ENCODE measurements at regions not wholly inside any gene's neighbourhood (a gene's known extent, or its start where the extent isn't known, plus 50 kb on each side); places are given as distances from the start of the nearest gene placed in this dataset.

- H4K20me1 ChIP-seq (ENCODE audit: insufficient read depth), result no peaks in the 10 kb centered on the region
- H3F3A ChIP-seq (replicated peaks; ENCODE audit: insufficient read depth), result no peaks in the 10 kb centered on the region
- no peaks in the 10 kb centered on the region for H3K9me2 ChIP-seq
- peaks cover 0 to 3% of the 10 kb centered on the region in 2 experiments; a peak in 2 of 4 replicates for H3K4me1 ChIP-seq (ENCODE audit: control insufficient read depth in 1 of 2, insufficient read depth in 2 of 2, low read depth in 1 of 2, low read length in 1 of 2)
- WGBS (ENCODE audit: low lambda C conversion rate), result 11% methylated on average over 1 of the region's 1 CpG
- no peak for DNase-seq
- H3K9me3 ChIP-seq, result no peaks in the 10 kb centered on the region
- no peak overlapping the region for H2AFZ ChIP-seq (ENCODE audit: low read depth)
- no peaks in the 10 kb centered on the region for H3K27me3 ChIP-seq (ENCODE audit: insufficient read depth)
- no peak overlapping the region for H3K9ac ChIP-seq
- H3K79me2 ChIP-seq (ENCODE audit: insufficient read depth), result no peaks in the 10 kb centered on the region
- ChIA-PET CTCF (no interaction called here), POLR2A (no interaction called here)
- H3K4me3 ChIP-seq (ENCODE audit: low read depth in 2 of 2, low read length in 1 of 2), result no peak overlapping the region
- H3K27ac ChIP-seq (ENCODE audit: low read depth in 2 of 2, low read length in 1 of 2), result no peak overlapping the region
- no peak overlapping the region for H3K4me2 ChIP-seq
- H3K36me3 ChIP-seq (replicated peaks in 1 of 2; ENCODE audit: control insufficient read depth in 1 of 2, insufficient read depth in 2 of 2, low read length in 1 of 2), result no peaks in the 10 kb centered on the region
- TF ChIP-seq ZBTB33 (IDR thresholded peaks at IDR 0.05; ENCODE audit: borderline replicate concordance, low read depth), result no peak
- no peak for TF ChIP-seq EZH2phosphoT487 (IDR thresholded peaks at IDR 0.05; ENCODE audit: borderline replicate concordance, low read depth)
- TF ChIP-seq NFIC (IDR thresholded peaks at IDR 0.05; ENCODE audit: borderline replicate concordance), result no peak
- no peak for TF ChIP-seq NRF1 (IDR thresholded peaks at IDR 0.05; ENCODE audit: low read depth, low read length)
- TF ChIP-seq POLR2AphosphoS5 (IDR thresholded peaks at IDR 0.05; ENCODE audit: low read depth, low read length), result no peak
- no peak for TF ChIP-seq CHD2 (IDR thresholded peaks at IDR 0.05; ENCODE audit: low read length, partially characterized antibody)
- TF ChIP-seq CTCF (IDR thresholded peaks at IDR 0.05), result no peak
- TF ChIP-seq MAX (IDR thresholded peaks at IDR 0.05; ENCODE audit: low read depth), result no peak
- TF ChIP-seq SIN3A (IDR thresholded peaks at IDR 0.05; ENCODE audit: borderline replicate concordance, low read depth, low read length), result no peak
- TF ChIP-seq FOXJ3 (CRISPR knock-in tag; IDR thresholded peaks at IDR 0.05), result no peak
- TF ChIP-seq GATA2 (CRISPR knock-in tag; IDR thresholded peaks at IDR 0.05), result no peak
- no peak for TF ChIP-seq ELF1 (IDR thresholded peaks at IDR 0.05)
- TF ChIP-seq RCOR1 (IDR thresholded peaks at IDR 0.05; ENCODE audit: low read length), result no peak
Measured at GRCh38 chr12:40569626-40570179, 122.5 kb upstream of the CNTN1 start.

- Histone ChIP-seq H3F3A (replicated peaks; ENCODE audit: insufficient read depth) (no peaks in the 10 kb centered on the region), H3K4me2 (no peak overlapping the region), H3K9me2 (no peaks in the 10 kb centered on the region), H3K9ac (no peak overlapping the region), H3K36me3 (replicated peaks in 1 of 2; ENCODE audit: control insufficient read depth in 1 of 2, insufficient read depth in 2 of 2, low read length in 1 of 2) (no peaks in the 10 kb centered on the region), H3K79me2 (ENCODE audit: insufficient read depth) (no peaks in the 10 kb centered on the region), H3K27ac (ENCODE audit: low read depth in 2 of 2, low read length in 1 of 2) (no peak overlapping the region), H3K4me3 (ENCODE audit: low read depth in 2 of 2, low read length in 1 of 2) (no peak overlapping the region), H3K9me3 (no peaks in the 10 kb centered on the region), H4K20me1 (ENCODE audit: insufficient read depth) (no peaks in the 10 kb centered on the region), H3K27me3 (ENCODE audit: insufficient read depth) (no peaks in the 10 kb centered on the region), H3K4me1 (ENCODE audit: control insufficient read depth in 1 of 2, insufficient read depth in 2 of 2, low read depth in 1 of 2, low read length in 1 of 2) (no peaks in the 10 kb centered on the region), H2AFZ (ENCODE audit: low read depth) (no peak overlapping the region)
- CTCF ChIA-PET, result interaction anchor here (0.7 kb wide), 1 partner anchor 420 kb away, joined by 3 read pairs; no protein-coding TSS in a partner anchor
- POLR2A ChIA-PET, result no interaction called here
- no peak for DNase-seq
- TF ChIP-seq RFX5 (IDR thresholded peaks at IDR 0.05; ENCODE audit: low read length), result no peak
- TF ChIP-seq TCF12 (IDR thresholded peaks at IDR 0.05), result no peak
- no peak for TF ChIP-seq USF2 (IDR thresholded peaks at IDR 0.05; ENCODE audit: borderline replicate concordance, low read depth, low read length)
- no peak for TF ChIP-seq POLR2AphosphoS5 (IDR thresholded peaks at IDR 0.05; ENCODE audit: low read depth, low read length)
- no peak for TF ChIP-seq EZH2phosphoT487 (IDR thresholded peaks at IDR 0.05; ENCODE audit: borderline replicate concordance, low read depth)
- no peak for TF ChIP-seq RXRA (IDR thresholded peaks at IDR 0.05; ENCODE audit: borderline replicate concordance, low read depth)
- TF ChIP-seq FOSL2 (IDR thresholded peaks at IDR 0.05; ENCODE audit: borderline replicate concordance, low read depth), result no peak
- TF ChIP-seq MAX (IDR thresholded peaks at IDR 0.05; ENCODE audit: low read depth), result no peak
- TF ChIP-seq GABPA (IDR thresholded peaks at IDR 0.05; ENCODE audit: low read depth), result no peak
- no peak for TF ChIP-seq NFIC (IDR thresholded peaks at IDR 0.05; ENCODE audit: borderline replicate concordance)
- no peak for TF ChIP-seq RCOR1 (IDR thresholded peaks at IDR 0.05; ENCODE audit: low read length)
- TF ChIP-seq MXI1 (IDR thresholded peaks at IDR 0.05; ENCODE audit: low read depth, low read length), result no peak
- no peak for TF ChIP-seq SMC3 (IDR thresholded peaks at IDR 0.05; ENCODE audit: low read depth, low read length)
- no peak for TF ChIP-seq ZBTB33 (IDR thresholded peaks at IDR 0.05; ENCODE audit: borderline replicate concordance, low read depth)
Measured at GRCh38 chr12:40573024-40573423, 119.2 kb upstream of the CNTN1 start.
